GM19239 (cell line): ENCODE measurements at regions not wholly inside any gene's neighbourhood (a gene's known extent, or its start where the extent isn't known, plus 50 kb on each side); places are given as distances from the start of the nearest gene placed in this dataset.
"Not testable (repeated sequence)": the region's sequence is repeated elsewhere in the genome, so short reads cannot be mapped to it uniquely, and the experiment has no call there.

ENCODE experiments used
- DNase-seq: peaks from one replicate; pipeline ENCODE4 v3.0.0; 2011; ENCODE audit warnings: low spot score; ENCODE audit not compliant: insufficient read length
- FAIRE-seq: peaks from 2 replicates; lab custom pipeline; 2011; peaks lifted over from hg19 to GRCh38; lab: Jason Lieb, UNC

DNA sequence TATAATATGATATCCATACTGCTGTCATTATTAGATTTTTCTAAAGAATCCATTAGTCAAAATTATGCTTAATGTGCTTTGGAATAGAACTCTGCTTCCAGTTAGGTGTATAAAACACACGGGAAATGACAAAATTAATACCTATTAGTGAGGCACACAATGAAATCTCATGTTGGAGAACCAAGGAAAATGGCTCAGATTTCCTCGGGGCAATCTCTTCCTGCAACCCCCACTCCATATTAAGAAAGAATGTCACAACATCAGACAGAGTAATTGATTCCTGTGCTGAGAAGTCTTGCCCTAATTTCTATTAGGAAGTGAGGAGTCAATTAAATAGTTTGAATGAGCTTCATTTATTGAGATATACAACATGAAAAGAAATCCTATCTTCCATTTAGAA is 299.8 kb upstream of the KITLG start:
- DNase-seq (no peak), FAIRE-seq (no peak)

DNA sequence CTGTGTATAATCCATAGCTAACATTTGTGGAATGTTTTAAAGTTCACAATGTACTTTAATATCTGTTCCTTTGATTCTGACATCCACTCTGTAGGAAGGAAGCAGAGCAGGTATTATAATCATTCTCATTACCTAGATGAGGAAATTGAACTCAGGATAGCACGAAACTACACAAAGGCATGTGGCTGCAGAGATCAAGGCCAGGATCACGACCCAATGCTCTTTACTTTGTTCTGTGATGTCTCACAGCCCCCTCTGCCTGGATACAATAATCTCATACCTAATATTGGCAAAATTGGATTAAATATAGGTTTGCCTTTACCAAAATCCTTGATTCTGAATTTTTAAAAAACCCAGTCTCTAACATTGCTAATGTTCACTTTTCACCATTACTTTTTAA is 298.0 kb upstream of the KITLG start:
- no peak for FAIRE-seq
- DNase-seq = no peak

DNA sequence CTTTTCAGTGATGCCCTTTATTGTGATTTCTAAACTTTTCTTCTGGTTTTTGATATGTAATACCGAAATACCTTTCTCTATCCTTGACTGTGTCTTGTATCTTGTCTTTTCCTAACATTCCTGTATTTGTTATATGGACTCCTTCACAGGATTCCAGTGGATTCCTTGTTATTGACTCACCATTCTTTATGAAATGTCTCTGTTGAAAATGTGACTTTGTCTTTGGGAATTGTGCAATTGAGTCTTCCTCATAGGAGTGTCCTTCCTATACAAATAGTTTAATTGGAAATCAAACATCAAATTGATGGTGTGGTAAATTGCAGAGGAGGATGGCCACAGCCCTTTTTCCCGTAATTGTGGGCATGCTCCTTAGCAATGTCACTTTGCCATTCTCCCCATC is 296.6 kb upstream of the KITLG start:
- no peak for FAIRE-seq

DNA sequence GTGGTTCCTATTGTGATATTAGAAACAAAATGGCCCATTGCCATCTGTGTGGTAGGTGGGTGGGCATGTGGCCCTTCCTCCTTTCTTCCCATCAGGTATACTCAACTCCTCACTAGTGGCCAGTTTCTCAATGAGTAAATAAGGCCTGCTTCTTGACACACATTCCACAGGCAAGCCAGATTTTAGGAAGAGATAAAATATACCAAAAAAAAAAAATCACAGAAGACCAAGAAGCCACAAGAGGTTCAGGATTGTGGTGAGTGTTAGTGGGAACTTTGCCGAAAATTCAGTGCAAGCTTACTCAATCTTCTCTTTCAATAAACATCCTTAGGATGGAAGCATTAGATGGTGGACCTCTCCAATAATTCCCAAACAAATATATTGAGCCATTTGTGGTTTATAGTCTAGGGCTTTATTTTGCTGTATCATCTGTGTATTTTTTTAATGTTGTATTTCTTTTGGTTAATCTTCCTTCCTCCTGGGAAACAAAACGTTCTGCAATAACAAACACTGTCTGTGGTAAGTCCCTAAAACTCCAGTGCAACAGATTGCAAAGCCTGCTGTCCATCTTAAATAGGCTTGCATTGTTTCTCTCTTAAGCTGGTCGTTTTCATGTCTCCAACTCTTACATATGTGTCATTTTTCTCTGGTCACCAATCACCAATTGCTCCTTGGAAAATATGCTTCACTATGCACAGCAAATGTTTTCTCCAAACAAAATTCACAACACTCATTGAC is 289.9 kb upstream of the KITLG start:
- DNase-seq (no peak), FAIRE-seq (no peak)

More for the DNA sequence above, 296.6 kb upstream of the KITLG start:
- DNase-seq = no peak

DNA sequence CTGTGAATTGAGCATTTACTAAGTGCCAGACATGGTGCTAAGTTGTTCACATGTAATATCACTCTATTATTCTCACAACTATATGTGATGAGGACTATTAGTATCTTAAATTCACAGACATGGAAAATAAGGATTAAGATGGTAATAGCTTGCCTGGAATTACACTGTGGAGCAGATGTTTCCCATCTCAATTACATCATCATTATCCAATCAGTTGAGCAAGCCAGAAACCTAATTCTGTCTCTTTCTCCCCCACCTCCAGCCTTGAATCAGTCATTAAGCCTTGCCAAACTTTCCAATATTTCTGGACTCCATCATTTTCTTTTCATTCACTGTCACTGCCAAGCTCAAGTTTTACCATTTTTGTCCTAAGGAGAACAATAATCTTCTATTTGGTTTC is 287.8 kb upstream of the KITLG start:
- no peak for FAIRE-seq
- DNase-seq = no peak

DNA sequence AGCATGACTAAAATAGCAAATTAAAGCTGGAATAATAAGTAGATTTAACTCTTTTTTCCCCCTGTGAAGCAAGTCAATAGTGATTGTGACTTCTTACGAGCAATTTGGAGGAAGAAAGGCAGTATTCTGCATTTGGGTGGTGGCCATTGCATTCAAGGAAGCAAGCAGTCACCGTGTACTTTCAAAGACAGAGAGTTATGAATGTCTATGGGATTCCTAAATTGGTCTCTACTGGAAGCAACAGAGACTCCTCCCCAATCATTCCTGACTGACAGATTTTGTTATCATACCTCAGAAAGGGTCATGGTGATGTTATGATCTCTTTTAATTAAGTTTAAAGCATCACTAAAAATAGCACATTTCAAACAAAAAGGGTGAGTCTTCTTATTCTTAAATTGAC is 287.2 kb upstream of the KITLG start:
- FAIRE-seq (no peak), DNase-seq (no peak)

DNA sequence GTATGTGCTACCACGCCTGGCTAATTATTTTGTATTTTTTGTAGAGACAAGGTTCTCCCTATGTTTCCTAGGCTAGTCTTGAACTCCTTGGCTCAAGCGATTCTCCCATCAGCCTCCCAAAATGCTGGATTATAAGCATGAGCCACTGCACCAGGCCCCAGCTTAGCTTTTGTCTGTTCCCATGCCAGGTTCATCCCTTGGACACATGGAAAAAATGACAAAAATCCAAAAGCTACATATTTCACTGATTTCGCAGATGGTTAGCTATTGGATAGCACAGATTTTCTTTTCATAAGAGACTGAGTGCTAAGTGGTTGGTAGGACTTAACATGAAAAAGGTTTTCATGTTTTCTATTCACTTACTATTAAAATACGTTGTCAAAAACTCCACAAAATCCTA is 286.6 kb upstream of the KITLG start:
- no peak for FAIRE-seq
- DNase-seq = no peak

DNA sequence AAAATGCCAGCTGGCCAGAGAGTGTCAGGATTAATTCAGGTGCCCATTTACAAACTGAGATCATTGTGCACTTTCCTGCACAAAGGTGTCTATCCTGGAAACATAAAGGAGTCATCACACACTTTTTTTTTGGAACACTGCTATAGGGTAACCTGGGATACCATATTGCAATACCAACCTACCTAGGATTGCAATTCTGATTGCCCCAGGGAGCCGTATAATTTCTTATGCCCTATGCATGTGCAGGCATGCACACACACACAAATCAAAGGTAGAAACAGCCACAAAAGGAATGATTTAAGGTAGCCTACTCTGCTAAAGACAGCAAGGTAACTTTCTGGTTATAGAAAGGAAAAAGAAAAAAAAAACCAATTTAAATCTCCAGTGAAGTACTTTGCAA is 285.3 kb upstream of the KITLG start:
- FAIRE-seq (no peak), DNase-seq (no peak)

DNA sequence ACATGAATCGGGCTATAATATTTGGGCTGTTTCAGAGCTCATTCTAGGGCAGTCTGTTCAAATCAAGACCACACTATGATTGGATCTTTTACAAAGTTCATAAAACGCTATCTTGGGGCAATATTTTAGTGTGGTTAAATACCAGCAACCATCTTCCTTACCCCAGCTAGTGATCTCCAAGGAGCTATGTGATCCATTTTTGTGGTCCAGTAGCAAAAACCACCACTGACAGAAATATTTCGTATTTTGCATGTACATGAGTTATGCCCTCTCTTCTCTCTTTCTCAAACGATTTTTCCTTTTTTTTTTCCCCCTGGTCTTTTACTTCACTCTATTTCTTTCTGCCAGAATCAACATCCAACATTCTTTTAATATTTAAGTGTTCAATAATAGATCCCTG is 280.6 kb upstream of the KITLG start:
- FAIRE-seq = no peak
- no peak for DNase-seq

DNA sequence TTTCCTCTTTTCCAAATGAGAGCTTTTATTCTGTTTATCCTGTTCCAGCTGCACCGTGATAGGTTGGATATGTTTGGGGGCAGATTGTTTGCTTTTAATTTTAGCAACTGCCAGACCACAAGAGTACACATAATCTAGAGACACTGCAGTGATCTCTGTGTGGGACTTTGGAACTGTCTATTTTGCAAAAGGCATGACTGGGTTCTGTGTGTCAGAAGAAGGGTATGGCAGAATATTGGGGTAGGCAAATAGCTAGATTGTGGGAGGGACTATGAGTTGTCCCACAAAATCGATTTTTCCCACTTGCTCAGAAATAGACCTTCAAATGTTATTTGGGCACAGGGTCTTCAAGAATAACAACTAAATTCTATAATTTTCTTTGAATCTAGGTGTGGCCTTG is 275.9 kb upstream of the KITLG start:
- DNase-seq (no peak), FAIRE-seq (no peak)

DNA sequence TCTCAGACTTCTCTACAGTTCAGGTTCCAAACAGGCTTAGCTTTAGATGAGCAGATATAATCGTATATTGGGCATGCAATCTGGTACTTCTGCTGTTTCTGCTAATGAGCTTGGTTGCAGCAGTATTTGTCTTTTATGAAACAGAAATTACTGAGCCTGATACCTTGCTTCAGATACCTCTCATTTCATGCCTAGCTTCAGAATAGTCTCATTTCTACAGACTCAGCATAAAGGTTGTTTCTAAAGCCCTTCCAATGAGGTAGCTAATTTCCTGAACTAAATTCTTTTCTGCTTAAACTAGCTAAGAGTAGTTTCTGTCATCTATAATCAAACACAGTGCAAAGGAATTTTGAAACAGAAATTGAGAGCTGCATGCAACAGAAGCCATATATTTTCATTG is 275.0 kb upstream of the KITLG start:
- FAIRE-seq (no peak), DNase-seq (no peak)

DNA sequence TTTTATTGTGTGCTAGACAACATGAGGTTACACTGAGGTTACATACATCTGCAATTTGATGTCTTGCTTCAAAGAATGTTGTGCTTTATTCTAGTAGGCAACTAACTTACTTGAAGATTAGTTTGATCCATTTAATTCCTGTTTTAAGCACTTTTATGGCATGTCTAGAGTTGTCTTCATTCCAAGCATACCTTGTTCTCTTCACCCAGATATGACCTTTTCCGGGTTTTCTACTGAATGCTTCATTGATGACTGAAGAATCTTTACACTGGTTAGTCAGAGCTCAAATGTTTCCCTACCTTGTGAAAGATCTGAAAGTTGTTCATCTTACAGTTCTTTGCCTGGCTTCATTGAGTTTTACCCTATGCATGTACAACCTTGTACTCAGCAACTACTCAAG is 274.0 kb upstream of the KITLG start:
- DNase-seq (no peak), FAIRE-seq (no peak)

DNA sequence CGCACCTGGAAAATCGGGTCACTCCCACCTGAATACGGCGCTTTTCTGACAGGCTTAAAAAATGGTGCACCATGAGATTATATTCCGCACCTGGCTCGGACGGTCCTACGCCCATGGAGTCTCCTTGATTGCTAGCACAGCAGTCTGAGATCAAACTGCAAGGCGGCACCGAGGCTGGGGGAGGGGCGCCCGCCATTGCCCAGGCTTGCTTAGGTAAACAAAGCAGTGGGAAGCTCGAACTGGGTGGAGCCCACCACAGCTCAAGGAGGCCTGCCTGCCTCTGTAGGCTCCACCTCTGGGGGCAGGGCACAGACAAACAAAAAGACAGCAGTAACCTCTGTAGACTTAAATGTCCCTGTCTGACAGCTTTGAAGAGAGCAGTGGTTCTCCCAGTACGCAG is 267.0 kb upstream of the KITLG start:
- FAIRE-seq, DNase-seq: not testable (repeated sequence)

DNA sequence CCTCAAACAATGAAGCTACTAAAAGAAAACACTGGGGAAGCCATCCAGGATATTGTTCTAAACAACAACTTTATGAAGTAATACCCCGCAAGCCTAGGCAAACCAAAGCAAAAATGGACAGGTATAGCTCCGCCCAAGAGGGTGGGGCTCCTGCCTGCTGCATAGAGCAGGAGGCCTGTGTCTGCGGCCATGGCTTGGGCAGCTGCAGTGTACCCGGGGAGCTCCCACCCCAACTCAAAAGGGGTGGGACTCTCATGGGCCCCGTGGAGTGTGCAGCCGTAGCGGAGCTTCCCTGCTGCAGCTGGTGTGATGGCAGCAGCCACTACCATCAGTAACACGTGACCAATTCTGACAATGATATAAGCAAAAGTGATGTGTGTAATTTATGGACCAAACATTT is 264.2 kb upstream of the KITLG start:
- no peak for DNase-seq
- FAIRE-seq = no peak

DNA sequence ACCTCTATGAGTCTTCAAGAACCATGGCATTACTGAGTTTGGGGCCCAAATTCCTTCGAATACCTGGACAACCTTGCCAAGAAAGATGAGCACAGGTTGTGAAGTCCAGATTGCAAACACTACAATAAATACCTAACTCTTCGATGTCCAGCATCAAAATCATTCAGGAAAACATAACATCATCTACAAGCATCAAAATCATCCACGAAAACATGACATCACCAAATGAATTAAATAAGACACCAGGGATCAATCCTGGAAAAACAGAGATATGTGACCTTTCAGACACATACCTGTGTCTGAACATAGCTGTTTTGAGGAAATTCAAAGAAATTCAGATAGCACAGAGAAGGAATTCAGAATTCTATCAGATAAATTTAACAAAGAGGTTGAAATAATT is 262.0 kb upstream of the KITLG start:
- DNase-seq (no peak), FAIRE-seq (no peak)

DNA sequence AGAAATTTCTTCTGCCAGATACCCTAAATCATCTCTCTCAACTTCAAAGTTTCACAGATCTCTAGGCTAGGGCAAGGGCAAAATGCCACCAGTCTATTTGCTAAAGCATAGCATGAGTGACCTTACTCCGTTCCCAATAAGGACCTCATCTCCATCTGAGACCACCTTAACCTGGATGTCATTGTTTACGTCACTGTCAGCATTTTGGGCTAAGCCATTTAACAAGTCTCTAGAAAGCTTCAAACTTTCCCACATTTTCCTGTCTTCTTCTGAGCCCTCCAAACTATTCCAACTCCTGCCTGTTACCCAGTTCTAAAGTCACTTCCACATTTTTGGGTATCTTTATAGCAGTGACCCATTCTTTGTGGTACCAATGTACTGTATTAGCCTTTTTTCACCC is 259.2 kb upstream of the KITLG start:
- DNase-seq (no peak), FAIRE-seq (no peak)

DNA sequence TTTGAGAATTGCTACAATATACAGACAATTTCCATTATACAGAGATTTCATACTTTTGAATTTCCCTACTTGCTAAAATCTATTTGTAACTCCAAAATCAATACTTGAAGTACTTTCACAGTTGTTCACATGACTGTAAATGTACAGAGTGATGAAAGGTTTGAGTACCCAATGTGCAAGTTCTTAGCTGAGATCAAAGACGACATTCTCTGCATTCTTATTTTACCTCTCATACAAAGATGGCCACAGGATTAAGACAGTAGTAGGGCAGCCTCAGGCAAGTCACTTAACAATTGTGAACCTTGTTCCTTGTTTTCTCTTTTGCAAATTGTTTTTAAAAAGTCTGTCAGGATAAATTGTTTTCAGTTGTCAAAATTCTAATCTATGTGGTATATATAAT is 255.9 kb upstream of the KITLG start:
- no peak for DNase-seq
- FAIRE-seq = no peak

DNA sequence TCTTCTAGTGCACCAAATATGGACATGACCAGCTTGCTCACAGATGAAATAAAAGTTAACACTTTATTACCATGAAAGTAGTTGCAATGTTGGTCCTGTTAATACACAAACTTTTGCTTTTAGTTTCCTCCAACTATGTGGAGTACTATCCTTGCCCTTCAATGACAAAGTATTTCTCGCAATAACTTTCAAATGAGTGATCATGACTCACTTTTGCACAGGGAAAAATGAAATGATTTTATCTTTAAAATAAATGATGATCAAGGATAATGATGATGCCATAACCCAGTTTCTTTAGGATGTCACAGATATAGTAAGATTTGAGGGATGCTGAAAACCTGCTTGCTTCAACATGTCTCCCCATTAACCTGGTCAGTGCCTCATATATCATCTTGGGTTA is 254.0 kb upstream of the KITLG start:
- FAIRE-seq = no peak

DNA sequence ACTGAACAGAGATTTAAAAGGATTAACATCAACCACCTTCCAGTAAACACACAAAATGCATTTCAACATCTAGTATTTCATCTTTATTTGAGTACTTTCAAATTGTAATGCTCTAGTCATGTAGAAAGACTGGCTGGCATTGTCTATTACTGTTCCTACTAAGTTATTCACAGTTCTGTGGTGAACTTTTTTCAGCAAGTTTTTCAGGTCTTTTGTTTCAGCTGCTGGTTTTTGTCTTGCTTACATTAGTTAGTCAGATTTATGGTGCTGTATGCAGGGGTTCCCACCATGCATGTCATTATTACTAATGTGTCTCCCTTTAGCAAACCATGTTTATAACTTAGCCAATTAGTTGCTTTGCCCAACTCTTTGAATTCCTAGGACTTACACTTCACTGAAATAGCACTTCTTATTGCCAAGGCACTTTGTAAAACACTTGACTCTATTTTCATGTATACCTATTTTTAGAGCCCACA is 253.4 kb upstream of the KITLG start:
- DNase-seq (no peak), FAIRE-seq (no peak)

More for the DNA sequence above, 254.0 kb upstream of the KITLG start:
- no peak for DNase-seq

DNA sequence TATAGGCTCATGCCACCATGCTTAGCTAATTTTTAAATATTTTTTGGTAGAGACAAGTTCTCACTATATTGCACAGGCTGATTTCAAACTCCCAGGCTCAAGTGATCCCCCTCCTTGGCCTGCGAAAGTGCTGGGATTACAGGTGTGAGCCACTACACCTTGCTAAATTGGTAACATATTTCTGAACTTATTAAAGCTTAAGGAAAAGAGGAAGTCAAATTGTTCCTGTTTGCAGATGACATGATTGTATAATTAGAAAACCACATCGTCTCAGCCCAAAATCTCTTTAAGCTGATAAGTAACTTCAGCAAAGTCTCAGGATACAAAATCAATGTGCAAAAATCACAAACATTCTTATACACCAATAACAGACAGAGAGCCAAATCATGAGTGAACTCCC is 248.3 kb upstream of the KITLG start:
- DNase-seq, FAIRE-seq: not testable (repeated sequence)

DNA sequence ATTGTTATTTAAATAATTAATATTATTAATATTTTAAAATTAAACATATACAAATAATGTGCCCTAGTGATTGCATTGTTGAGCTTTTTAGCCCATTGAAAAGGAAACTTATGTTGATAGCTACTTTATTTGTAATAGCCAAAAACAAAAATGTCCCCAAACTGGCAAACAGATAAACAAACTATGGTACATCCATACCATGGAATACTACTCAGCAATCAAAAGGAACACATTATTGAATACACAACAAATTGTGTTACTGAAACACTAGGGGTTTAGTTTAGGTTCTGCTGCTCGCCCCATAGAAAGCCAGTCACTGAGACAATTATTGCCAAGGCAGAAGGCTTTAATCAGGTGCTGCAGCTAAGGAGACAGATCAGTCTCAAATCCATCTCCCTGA is 239.7 kb upstream of the KITLG start:
- FAIRE-seq (no peak), DNase-seq (no peak)

DNA sequence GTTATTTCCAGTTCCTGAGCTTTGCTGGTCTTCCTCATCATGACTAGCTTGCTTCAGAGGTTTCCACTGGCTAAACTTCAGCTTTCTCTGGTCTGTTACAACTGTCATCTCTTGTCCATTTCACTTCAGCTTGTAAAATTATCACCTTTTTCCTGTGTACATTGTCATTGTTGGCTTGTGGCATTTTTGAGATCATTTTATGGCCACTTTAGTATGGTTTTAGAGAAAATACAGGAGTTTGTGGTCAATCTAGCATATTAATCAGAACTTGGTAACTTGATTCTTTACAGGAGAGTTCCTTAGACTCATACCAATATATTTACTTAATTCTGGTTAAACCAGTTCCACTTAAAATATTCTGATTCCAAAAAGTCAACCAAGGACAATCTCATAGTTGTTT is 235.9 kb upstream of the KITLG start:
- no peak for FAIRE-seq
- DNase-seq = no peak
